PC-3 (cell line): ENCODE measurements at regions not wholly inside any gene's neighbourhood (a gene's known extent, or its start where the extent isn't known, plus 50 kb on each side); places are given as distances from the start of the nearest gene placed in this dataset.

ENCODE experiments used
- EZH2 ChIP-seq: fragments of 300-600 bp; sonication (generic); IDR thresholded peaks from one replicate; pipeline ENCODE4 v1.6.1; 2017; ENCODE audit warnings: antibody characterized with exemption, mild to moderate bottlenecking, low read length; ENCODE audit not compliant: unreplicated experiment
- TF ChIP-seq, protein P1 (sequence below): fragments of 300-600 bp; sonication (generic); conservative IDR thresholded peaks from 2 replicates; pipeline ENCODE4 v1.5.1; 2017; ENCODE audit warnings: antibody characterized with exemption, low read depth, mild to moderate bottlenecking, low read length

DNA sequence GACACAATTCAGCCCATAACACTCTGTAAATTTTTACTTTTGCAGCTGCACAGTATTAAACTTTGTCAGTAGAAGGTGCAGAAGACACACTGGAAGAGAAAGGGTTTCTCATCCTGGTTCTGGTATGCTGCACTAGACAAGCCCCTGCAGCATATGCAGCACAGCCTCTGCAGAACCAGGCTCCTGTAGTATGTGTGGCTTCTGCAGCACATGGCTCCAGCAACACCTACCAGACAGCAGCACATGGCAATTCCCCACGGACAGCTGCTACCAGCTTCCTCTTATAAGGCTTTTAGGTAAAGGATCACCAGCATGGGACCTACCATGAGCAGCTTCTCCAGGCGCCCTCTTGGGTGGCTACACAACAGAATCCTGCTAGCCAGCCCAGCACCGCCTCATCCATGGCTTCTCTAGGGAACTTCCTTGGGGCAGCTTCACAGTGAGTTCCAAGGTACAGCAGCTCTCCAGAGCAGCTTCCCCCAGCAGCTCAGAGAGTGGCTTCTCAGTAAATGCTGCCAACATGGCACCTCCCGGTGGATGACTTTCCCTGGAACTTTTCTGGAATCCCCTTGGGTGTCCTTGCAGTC is 534.4 kb upstream of the CXADR start:
- TF ChIP-seq, protein P1, sequence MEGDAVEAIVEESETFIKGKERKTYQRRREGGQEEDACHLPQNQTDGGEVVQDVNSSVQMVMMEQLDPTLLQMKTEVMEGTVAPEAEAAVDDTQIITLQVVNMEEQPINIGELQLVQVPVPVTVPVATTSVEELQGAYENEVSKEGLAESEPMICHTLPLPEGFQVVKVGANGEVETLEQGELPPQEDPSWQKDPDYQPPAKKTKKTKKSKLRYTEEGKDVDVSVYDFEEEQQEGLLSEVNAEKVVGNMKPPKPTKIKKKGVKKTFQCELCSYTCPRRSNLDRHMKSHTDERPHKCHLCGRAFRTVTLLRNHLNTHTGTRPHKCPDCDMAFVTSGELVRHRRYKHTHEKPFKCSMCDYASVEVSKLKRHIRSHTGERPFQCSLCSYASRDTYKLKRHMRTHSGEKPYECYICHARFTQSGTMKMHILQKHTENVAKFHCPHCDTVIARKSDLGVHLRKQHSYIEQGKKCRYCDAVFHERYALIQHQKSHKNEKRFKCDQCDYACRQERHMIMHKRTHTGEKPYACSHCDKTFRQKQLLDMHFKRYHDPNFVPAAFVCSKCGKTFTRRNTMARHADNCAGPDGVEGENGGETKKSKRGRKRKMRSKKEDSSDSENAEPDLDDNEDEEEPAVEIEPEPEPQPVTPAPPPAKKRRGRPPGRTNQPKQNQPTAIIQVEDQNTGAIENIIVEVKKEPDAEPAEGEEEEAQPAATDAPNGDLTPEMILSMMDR = no peak
- TF ChIP-seq EZH2 = no peak
